ENCODE measurements at regions not wholly inside any gene's neighbourhood (a gene's known extent, or its start where the extent isn't known, plus 50 kb on each side); places are given as distances from the start of the nearest gene placed in this dataset.

- H3K4me3 ChIP-seq = no peak overlapping the region
- no peak overlapping the region for H3K27ac ChIP-seq
- H3K27me3 ChIP-seq = peaks cover 0 to 21% of the 10 kb centered on the region in 2 donors
- peaks cover 0 to 17% (median 0%) of the 10 kb centered on the region in 4 donors for H3K4me1 ChIP-seq
- 90% methylated on average over 4 of the region's 4 CpGs for WGBS, 2 donors
- no peak for TF ChIP-seq EP300 (IDR thresholded peaks at IDR 0.05)
- no peak for TF ChIP-seq POLR2A (IDR thresholded peaks at IDR 0.05)
- no peak for TF ChIP-seq CTCF (IDR thresholded peaks at IDR 0.05)
- H3K36me3 ChIP-seq = no peaks in the 10 kb centered on the region
- H3K9me3 ChIP-seq = no peaks in the 10 kb centered on the region
- DNase-seq (ENCODE audit: low spot score in 2 of 2) = no peak
Measured at GRCh38 chr12:100720016-100720654, 74.4 kb upstream of the ANO4 start.

DNA sequence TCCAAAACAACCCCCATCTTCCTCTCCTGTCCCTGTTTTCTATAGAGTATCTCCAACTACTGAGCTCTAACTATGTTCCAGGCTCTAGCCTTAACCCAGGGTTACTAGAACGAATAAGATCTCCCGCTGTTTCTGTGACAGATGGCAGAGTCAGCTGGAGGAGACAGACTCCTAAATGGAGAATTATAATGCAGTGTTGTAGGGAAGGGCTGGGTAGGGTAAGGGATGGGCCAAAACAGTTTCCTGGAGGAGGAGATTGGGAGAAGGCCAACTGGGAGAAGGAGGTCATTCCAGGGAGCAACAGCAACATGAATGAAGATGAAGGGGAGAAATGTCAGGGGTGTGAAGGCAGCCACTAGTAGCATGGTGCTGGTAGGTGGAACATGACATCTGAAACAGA lies 73.4 kb upstream of the ANO4 start:
- Histone ChIP-seq H3K36me3 (no peaks in the 10 kb centered on the region), H3K4me1 (peaks cover 0 to 17% (median 0%) of the 10 kb centered on the region in 4 donors), H3K27ac (no peak overlapping the region), H3K4me3 (no peak overlapping the region), H3K9me3 (no peaks in the 10 kb centered on the region), H3K27me3 (peaks cover 0 to 16% of the 10 kb centered on the region in 2 donors)
- WGBS, 2 donors = 77 to 84% methylated on average over 2 of the region's 2 CpGs
- no peak for DNase-seq (ENCODE audit: low spot score in 2 of 2)
- TF ChIP-seq EP300 (IDR thresholded peaks at IDR 0.05) = no peak
- TF ChIP-seq CTCF (IDR thresholded peaks at IDR 0.05) = no peak
- no peak for TF ChIP-seq POLR2A (IDR thresholded peaks at IDR 0.05)

- Histone ChIP-seq H3K9me3 (no peaks in the 10 kb centered on the region), H3K4me3 (no peak overlapping the region), H3K36me3 (no peaks in the 10 kb centered on the region), H3K27me3 (no peaks in the 10 kb centered on the region), H3K27ac (no peak overlapping the region), H3K4me1 (no peaks in the 10 kb centered on the region)
- TF ChIP-seq EP300 (IDR thresholded peaks at IDR 0.05) = no peak
- no peak for TF ChIP-seq POLR2A (IDR thresholded peaks at IDR 0.05)
- no peak for TF ChIP-seq CTCF (IDR thresholded peaks at IDR 0.05)
- DNase-seq (ENCODE audit: low spot score in 2 of 2) = no peak
- 47 to 50% methylated on average over 3 of the region's 3 CpGs for WGBS, 2 donors
Measured at GRCh38 chr12:100724071-100724470, 70.5 kb upstream of the ANO4 start.

DNA sequence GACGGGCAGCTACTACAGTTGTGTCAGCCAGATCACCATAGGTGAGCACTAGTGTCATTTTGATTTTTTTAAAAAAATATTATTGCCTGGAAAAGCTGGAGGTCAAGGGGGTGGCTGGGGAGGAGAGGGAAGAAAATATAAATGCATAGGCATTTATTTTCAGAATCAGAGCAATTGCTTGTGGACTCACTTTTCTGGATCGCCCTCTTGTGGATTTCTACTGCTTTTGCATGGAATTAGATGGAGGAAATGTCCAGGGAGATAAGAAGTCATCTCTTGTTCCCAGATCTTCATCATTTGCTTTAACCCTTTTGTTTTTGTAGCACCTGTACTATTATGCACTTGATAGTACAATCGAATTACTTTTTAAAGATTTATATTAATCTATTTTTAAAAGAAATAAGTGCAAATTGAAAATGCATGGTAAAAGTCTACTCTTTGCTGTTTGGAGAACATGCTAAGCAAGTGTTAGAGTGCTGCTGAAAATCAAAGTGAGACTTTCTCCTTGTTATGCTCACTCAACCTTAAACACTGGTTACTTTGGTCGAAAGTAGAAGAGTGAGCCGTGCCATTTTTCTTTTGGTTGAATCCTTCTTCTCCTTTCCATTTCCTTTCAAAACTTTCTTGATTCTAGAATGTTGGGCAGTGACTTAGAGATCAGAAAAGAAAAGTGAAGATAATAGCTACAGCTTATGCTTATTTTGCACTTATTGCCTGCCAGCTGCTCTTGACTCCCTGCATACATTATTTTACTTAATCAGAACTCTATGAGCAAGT lies 60.6 kb upstream of the ANO4 start:
- WGBS, 2 donors = 40 to 49% methylated on average over 5 of the region's 5 CpGs
- Histone ChIP-seq H3K4me1 (no peaks in the 10 kb centered on the region), H3K36me3 (no peaks in the 10 kb centered on the region), H3K4me3 (no peak overlapping the region), H3K9me3 (no peaks in the 10 kb centered on the region), H3K27ac (no peak overlapping the region), H3K27me3 (no peaks in the 10 kb centered on the region)
- no peak for TF ChIP-seq EP300 (IDR thresholded peaks at IDR 0.05)
- peak; percentile 33 to 65 (median 55) for TF ChIP-seq CTCF (IDR thresholded peaks at IDR 0.05)
- no peak for TF ChIP-seq POLR2A (IDR thresholded peaks at IDR 0.05)
- DNase-seq (ENCODE audit: low spot score in 2 of 2) = no peak

GRCh38 chr12:100737168-100737567 lies 57.4 kb upstream of the ANO4 start:
- H3K9me3 ChIP-seq = no peaks in the 10 kb centered on the region
- no peaks in the 10 kb centered on the region for H3K27me3 ChIP-seq
- H3K27ac ChIP-seq = no peak overlapping the region
- 88 to 89% methylated on average over 2 of the region's 2 CpGs for WGBS, 2 donors
- no peaks in the 10 kb centered on the region for H3K36me3 ChIP-seq
- no peak overlapping the region for H3K4me3 ChIP-seq
- TF ChIP-seq POLR2A (IDR thresholded peaks at IDR 0.05) (no peak), CTCF (IDR thresholded peaks at IDR 0.05) (no peak), EP300 (IDR thresholded peaks at IDR 0.05) (no peak)
- no peak for DNase-seq (ENCODE audit: low spot score in 2 of 2)
- H3K4me1 ChIP-seq = no peaks in the 10 kb centered on the region

Data from tibial nerve (tissue), 4 donors.